ENCODE measurements at regions not wholly inside any gene's neighbourhood (a gene's known extent, or its start where the extent isn't known, plus 50 kb on each side); places are given as distances from the start of the nearest gene placed in this dataset.

DNA sequence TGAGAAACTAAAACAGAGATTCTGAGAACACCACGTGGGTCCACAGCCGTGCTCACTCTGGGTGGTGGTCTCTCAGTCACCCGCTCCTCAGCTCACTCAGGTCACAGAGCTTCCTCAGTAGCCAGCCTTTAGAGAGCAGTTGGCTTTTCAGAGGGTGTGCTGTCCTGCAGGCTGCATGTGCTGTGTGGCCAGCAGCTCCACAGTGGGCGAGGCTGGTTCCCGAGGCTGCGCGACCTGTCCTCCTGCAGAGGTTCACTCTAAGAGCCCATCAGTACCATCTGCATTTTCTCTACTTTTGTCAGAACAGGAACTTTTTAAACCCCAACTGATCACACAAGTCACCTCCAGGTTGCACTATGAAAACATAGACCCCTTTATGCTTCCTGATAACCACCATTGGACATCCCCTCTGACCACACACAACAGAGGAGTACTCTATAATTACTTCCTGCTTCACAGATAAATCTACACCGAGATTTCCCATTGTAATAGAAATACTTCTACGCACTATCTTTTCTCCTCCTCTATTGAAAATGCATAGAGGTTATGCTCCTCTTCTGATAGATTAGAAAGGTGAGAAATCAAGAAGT lies 93.1 kb downstream of the GYPC start:
- TF ChIP-seq, protein P1, sequence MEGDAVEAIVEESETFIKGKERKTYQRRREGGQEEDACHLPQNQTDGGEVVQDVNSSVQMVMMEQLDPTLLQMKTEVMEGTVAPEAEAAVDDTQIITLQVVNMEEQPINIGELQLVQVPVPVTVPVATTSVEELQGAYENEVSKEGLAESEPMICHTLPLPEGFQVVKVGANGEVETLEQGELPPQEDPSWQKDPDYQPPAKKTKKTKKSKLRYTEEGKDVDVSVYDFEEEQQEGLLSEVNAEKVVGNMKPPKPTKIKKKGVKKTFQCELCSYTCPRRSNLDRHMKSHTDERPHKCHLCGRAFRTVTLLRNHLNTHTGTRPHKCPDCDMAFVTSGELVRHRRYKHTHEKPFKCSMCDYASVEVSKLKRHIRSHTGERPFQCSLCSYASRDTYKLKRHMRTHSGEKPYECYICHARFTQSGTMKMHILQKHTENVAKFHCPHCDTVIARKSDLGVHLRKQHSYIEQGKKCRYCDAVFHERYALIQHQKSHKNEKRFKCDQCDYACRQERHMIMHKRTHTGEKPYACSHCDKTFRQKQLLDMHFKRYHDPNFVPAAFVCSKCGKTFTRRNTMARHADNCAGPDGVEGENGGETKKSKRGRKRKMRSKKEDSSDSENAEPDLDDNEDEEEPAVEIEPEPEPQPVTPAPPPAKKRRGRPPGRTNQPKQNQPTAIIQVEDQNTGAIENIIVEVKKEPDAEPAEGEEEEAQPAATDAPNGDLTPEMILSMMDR (IDR thresholded peaks at IDR 0.05): no peak
- TF ChIP-seq POLR2AphosphoS5 (IDR thresholded peaks at IDR 0.05): no peak
- TF ChIP-seq POLR2A (IDR thresholded peaks at IDR 0.05): no peak

Measured in prostate gland (tissue), 2 donors.